SKM-1 (cell line): ENCODE measurements at regions not wholly inside any gene's neighbourhood (a gene's known extent, or its start where the extent isn't known, plus 50 kb on each side); places are given as distances from the start of the nearest gene placed in this dataset.

Experiments
- DNase-seq: peaks from one replicate; lab custom pipeline; 2025; ENCODE audit not compliant: unreplicated experiment; lab: John Stamatoyannopoulos, UW

DNA sequence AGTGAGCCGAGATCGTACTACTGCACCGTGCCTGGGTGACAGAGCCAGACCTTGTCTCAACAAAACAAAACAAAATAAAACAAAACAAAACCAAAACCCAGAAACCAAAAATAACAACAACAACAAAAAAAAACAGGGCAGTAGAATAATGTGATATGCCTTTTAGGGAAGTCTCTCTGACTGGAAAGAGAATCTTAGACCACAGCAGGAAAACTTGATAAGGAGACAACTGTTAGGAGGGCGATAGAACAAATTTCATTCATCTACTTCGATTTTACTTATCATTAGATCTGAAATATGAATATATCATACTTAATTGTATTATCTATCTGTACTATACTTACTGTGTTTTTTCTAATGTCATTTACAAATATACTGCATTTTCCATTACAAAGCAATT lies 109.0 kb upstream of the CNTNAP5 start:
- no peak for DNase-seq

DNA sequence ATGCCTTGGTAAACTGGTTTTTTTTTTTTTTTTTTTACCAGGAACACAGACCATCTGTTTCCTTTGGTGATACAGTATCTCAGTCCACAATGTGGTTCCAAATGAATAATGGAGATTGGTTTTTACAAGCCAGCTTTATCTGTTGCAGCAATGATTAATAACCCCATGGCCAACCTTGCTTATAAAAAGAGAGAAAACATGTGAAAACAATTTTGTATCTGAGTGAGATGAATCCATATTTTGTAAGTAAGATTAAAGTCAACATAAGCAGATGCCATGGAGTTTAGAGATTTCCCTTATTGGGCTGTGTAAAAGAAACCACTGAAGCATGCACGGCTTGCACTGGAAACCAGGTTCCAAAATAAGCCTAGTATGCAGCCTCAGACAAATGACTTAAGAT lies 108.6 kb upstream of the CNTNAP5 start:
- DNase-seq = no peak

DNA sequence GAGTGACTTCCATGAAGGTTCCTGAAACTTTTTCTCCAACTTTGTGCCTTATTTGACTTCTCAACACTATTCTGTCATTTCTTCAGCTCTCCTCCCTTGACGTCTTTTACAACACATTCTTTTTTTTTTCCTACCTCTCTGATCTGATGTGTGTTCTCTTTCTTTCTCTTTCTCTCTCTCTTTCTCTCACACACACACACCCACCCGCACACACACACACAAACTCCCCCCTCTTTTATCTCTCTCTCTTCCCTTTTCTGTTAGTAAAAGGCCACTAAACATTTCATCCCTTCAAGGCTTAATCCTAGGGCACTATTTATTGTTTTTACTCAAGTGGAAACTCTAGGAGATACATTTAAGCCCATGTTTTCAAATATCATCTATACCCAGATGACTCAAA lies 107.8 kb upstream of the CNTNAP5 start:
- no peak for DNase-seq

DNA sequence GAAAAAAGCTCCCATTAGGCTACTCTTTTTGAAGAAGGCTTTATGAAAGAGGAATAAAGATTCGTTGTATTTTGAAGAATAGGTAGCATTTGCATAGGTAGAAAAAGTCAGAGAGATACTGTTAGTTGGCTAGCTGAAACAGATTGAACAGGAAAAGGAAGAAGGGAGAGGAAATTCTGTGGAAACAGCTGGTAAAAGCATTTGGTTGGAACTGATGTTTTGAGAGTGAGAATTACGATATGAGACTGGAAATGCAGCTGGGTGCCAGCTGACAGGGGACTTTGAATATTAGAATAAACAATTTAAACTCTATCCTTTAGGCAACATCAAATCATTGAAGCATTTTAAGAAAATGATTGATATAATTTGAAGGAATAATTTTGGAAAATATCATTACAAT lies 96.7 kb upstream of the CNTNAP5 start:
- no peak for DNase-seq

DNA sequence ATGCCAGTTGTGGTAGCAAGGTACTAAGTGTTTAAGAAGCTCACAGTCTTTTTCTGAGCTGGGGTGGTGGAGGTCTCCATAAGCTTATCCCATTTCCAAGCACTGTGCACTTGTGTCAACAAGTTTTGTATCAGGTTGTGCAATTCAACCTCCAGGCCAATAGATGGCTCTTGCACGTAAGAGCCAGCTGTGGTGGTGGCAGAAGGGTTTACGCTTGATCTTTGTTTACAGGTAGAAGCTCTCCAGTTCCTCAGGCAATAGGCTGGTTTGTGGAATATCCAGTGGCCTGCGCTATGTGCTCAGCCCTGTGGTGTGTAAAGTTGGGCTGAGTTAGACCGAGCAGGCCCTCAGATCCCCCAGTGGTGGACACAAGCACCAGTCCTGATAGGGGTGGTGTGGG lies 89.7 kb upstream of the CNTNAP5 start:
- no peak for DNase-seq

DNA sequence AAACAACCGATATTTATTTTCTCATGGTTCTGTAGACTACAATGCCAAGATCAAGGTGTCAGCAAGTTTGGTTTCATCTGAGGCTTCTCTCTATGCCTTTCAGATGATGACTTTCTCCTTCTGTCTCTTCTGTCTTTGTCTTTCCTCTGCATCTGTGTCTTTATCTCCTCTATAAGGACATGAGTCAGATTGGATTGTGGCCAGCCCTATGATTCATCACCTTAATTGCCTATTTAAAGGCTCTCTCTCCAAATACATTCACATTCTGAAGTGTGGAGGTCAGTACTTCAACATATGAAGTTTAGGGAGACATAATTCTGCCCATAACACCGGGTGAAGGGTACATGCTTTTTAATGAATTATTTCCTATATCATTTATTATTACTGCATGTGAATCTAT lies 71.2 kb upstream of the CNTNAP5 start:
- DNase-seq = no peak

DNA sequence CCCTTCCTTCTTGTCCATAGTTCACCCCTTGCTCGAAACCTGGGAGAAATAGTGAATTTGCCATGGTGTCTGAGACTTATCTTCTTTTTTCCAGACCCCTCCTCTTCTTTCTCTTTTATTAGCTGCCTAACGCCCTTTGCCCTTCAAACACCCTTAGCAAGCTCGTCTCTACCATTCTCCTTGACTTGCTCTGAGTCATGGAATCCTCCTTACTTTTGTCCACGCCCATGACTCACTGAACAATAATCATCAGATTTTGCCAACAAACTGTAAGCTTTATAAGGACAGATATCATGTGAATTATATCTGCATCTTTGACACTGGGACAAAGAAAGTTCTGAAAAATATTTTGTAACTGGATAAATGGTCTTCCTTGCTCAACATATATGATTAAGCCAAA lies 67.1 kb upstream of the CNTNAP5 start:
- DNase-seq = no peak

DNA sequence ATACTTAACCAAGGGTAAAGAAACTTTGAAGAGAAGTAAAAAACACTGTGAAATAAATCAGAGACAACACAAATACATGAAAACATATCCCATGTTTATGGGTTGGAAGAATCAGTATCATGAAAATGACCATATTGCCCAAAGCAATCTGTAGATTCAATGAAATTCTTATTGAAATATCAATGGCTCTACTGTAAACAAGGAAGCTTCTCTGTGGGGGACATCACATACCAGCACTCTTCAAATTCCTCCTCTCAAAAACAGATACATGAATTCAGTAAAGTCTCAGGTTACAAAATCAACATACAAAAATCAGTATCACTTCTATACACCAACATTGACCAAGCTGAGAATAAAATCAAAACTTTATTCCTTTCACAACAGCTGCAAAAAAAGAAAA lies 63.5 kb upstream of the CNTNAP5 start:
- no peak for DNase-seq

DNA sequence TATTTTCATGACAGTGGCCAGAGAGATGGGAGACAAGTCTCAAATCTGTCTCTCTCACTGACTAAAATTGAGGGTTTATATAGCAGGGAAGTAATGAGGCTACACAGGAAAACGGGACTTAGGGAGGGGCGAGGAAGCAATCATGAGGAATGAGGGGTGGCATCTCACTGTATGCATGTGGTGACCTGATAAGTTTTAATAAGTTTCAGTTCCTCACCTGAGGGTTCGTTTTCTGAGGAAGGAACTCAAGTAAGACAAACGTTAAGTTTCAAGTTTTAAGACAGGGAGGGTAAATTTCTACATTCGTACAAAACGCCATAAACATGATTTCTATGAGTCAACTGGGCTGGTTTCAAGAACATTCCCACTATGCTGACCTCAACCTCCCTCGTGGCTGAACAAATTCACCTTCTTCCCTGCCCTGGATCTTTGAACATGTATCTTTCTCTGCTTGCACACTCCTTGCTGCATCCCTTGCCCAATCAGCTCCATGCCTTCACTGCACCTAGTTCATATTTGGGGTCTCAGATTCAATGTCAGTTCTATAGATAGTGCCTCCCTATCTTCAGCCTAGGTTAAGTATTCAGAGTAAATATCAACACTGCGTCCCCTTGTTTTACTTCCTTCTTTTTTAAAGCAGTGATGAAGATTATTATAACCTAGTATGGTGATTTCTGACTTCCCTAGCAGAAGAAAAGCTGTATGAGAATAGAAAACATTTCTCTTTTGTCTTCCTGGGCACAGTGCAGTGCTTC lies 53.3 kb upstream of the CNTNAP5 start:
- DNase-seq = no peak
